Loucy (cell line): ENCODE measurements at regions not wholly inside any gene's neighbourhood (a gene's known extent, or its start where the extent isn't known, plus 50 kb on each side); places are given as distances from the start of the nearest gene placed in this dataset.

Experiments
- EZH2phosphoT487 ChIP-seq: fragments of 200-600 bp; IDR thresholded peaks from 2 replicates; pipeline ENCODE4 v1.6.1; 2018; ENCODE audit warnings: antibody characterized with exemption, mild to moderate bottlenecking, moderate library complexity, borderline replicate concordance
- TF ChIP-seq, protein P1 (sequence below): fragments of 200-600 bp; sonication (generic); conservative IDR thresholded peaks from 2 replicates; pipeline ENCODE4 v1.5.1; 2014; ENCODE audit warnings: mild to moderate bottlenecking, antibody characterized with exemption, low read length

DNA sequence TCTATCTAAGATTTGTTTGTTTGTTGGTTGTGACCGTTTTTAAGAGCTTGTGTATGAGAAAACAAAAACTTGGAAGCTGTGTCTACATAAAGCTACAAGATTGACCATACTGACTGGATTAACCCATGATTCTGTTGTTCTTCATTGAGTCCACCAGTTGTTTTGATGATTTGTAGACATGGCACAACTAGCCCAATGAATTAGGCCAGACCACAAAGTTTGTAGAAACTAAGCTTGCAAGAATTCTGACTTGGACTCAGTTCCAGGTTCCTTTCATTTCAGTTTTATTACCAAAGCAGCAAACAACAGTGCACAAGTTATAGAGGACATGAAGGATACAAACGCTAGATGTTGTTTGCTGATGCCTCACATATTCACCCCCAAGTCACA lies 119.3 kb downstream of the RASGEF1B start:
- TF ChIP-seq, protein P1, sequence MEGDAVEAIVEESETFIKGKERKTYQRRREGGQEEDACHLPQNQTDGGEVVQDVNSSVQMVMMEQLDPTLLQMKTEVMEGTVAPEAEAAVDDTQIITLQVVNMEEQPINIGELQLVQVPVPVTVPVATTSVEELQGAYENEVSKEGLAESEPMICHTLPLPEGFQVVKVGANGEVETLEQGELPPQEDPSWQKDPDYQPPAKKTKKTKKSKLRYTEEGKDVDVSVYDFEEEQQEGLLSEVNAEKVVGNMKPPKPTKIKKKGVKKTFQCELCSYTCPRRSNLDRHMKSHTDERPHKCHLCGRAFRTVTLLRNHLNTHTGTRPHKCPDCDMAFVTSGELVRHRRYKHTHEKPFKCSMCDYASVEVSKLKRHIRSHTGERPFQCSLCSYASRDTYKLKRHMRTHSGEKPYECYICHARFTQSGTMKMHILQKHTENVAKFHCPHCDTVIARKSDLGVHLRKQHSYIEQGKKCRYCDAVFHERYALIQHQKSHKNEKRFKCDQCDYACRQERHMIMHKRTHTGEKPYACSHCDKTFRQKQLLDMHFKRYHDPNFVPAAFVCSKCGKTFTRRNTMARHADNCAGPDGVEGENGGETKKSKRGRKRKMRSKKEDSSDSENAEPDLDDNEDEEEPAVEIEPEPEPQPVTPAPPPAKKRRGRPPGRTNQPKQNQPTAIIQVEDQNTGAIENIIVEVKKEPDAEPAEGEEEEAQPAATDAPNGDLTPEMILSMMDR, result no peak
- TF ChIP-seq EZH2phosphoT487, result no peak
